DND-41 (cell line): ENCODE measurements at regions not wholly inside any gene's neighbourhood (a gene's known extent, or its start where the extent isn't known, plus 50 kb on each side); places are given as distances from the start of the nearest gene placed in this dataset.

Experiments
- ATAC-seq: fragments of 200-7000 bp; cut with Tn5 transposase; 3 replicates; pipeline ENCODE4 v1.9.1; 2021; ENCODE audit warnings: low read depth; ENCODE audit not compliant: insufficient read depth
- DNase-seq: peaks from one replicate; pipeline ENCODE4 v3.0.0-alpha.2; 2020
- H2AFZ ChIP-seq: 2 replicates; pipeline ENCODE4 v1.6.0; 2012; ENCODE audit warnings: low read depth, low read length
- H3K27ac ChIP-seq: 2 replicates; pipeline ENCODE4 v1.5.1; 2012; ENCODE audit warnings: low read length, inconsistent platforms
- H3K27me3 ChIP-seq: fragments of 200-600 bp; sonication (generic); 2 replicates; pipeline ENCODE4 v1.6.0; 2012; ENCODE audit warnings: low read length, mild to moderate bottlenecking, inconsistent platforms; ENCODE audit not compliant: insufficient read depth, poor library complexity
- H3K36me3 ChIP-seq: 2 replicates; pipeline ENCODE4 v1.5.1; 2012; ENCODE audit warnings: low read length, inconsistent platforms; ENCODE audit not compliant: insufficient read depth
- H3K4me1 ChIP-seq: 2 replicates; pipeline ENCODE4 v1.5.1; 2012; ENCODE audit warnings: mild to moderate bottlenecking, low read length; ENCODE audit not compliant: insufficient read depth
- H3K4me2 ChIP-seq: 2 replicates; pipeline ENCODE4 v1.6.0; 2012; ENCODE audit warnings: mild to moderate bottlenecking, moderate library complexity, low read length, inconsistent platforms; ENCODE audit not compliant: insufficient read depth
- H3K4me3 ChIP-seq, 2 experiments: fragments of 200-600 bp in 1 of 2; shearing (Covaris generic) in 1 of 2; 2 replicates each; pipeline ENCODE4 v1.5.1; 2012 to 2016; ENCODE audit warnings: inconsistent platforms in 2 of 2, low read length in 2 of 2, mild to moderate bottlenecking in 2 of 2, low read depth in 1 of 2, moderate library complexity in 1 of 2
- H3K79me2 ChIP-seq: 2 replicates; pipeline ENCODE4 v1.6.0; 2012; ENCODE audit warnings: low read length, inconsistent platforms; ENCODE audit not compliant: insufficient read depth
- H3K9ac ChIP-seq: 2 replicates; pipeline ENCODE4 v1.6.0; 2012; ENCODE audit warnings: low read depth, mild to moderate bottlenecking, inconsistent platforms, low read length, moderate library complexity
- H3K9me3 ChIP-seq: 2 replicates; pipeline ENCODE4 v1.5.1; 2012; ENCODE audit warnings: low read length, moderate library complexity, mild to moderate bottlenecking, inconsistent platforms; ENCODE audit not compliant: insufficient read depth, severe bottlenecking
- H4K20me1 ChIP-seq: 2 replicates; pipeline ENCODE4 v1.6.0; 2012; ENCODE audit warnings: low read length; ENCODE audit not compliant: insufficient read depth
- EZH2 ChIP-seq: IDR thresholded peaks from 3 replicates; pipeline ENCODE4 v1.6.1; 2012; ENCODE audit warnings: borderline replicate concordance, low read depth, mild to moderate bottlenecking, moderate library complexity, low read length, inconsistent platforms; ENCODE audit not compliant: severe bottlenecking
- TF ChIP-seq, protein P1 (sequence below): IDR thresholded peaks from 2 replicates; pipeline ENCODE4 v1.5.1; 2012; ENCODE audit warnings: borderline replicate concordance, low read length, moderate library complexity, mild to moderate bottlenecking; ENCODE audit not compliant: poor library complexity, severe bottlenecking; ENCODE audit errors: extremely low read depth

- no peak for ATAC-seq
- H3K4me2 ChIP-seq, result no peak overlapping the region
These were observed 378.1 kb upstream of the JARID2 start for GRCh38 chr6:14867802-14868201.

DNA sequence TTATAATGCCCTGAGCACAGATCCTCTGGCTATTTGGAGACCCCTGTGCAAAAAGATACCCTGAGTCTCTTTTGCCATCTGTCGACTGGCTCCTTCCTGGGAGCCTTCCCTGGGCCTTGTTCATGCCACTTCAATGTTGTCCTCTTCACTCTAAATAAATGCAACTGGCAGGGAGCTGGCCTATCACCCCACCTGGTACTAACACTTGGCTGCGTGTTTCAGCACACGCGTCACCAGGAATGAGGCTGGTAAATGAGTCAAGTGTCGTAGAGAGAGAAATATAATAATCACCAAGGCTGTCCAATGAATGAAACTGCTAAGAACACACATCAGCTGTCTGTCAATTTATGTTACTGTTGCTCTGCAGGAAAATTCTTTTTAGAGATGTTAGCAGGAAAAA lies 374.6 kb upstream of the JARID2 start:
- ATAC-seq (no peak), DNase-seq (no peak)
- Histone ChIP-seq H3K36me3 (no peaks in the 10 kb centered on the region), H3K27me3 (no peaks in the 10 kb centered on the region), H3K4me1 (no peaks in the 10 kb centered on the region), H4K20me1 (no peaks in the 10 kb centered on the region), H3K27ac (no peak overlapping the region), H3K4me3 (no peak overlapping the region), H3K79me2 (no peaks in the 10 kb centered on the region), H2AFZ (no peak overlapping the region), H3K9ac (no peak overlapping the region), H3K9me3 (no peaks in the 10 kb centered on the region), H3K4me2 (no peak overlapping the region)
- TF ChIP-seq, protein P1, sequence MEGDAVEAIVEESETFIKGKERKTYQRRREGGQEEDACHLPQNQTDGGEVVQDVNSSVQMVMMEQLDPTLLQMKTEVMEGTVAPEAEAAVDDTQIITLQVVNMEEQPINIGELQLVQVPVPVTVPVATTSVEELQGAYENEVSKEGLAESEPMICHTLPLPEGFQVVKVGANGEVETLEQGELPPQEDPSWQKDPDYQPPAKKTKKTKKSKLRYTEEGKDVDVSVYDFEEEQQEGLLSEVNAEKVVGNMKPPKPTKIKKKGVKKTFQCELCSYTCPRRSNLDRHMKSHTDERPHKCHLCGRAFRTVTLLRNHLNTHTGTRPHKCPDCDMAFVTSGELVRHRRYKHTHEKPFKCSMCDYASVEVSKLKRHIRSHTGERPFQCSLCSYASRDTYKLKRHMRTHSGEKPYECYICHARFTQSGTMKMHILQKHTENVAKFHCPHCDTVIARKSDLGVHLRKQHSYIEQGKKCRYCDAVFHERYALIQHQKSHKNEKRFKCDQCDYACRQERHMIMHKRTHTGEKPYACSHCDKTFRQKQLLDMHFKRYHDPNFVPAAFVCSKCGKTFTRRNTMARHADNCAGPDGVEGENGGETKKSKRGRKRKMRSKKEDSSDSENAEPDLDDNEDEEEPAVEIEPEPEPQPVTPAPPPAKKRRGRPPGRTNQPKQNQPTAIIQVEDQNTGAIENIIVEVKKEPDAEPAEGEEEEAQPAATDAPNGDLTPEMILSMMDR, result no peak
- TF ChIP-seq EZH2, result no peak

More at GRCh38 chr6:14867802-14868201, 378.1 kb upstream of the JARID2 start:
- Histone ChIP-seq H3K27me3 (no peaks in the 10 kb centered on the region), H3K9ac (no peak overlapping the region), H2AFZ (no peak overlapping the region), H3K9me3 (no peaks in the 10 kb centered on the region), H3K27ac (no peak overlapping the region), H3K4me1 (peaks cover 8% of the 10 kb centered on the region), H4K20me1 (no peaks in the 10 kb centered on the region), H3K79me2 (no peaks in the 10 kb centered on the region), H3K36me3 (no peaks in the 10 kb centered on the region), H3K4me3 (no peak overlapping the region)
- TF ChIP-seq, protein P1, result no peak
- TF ChIP-seq EZH2, result no peak
- no peak for DNase-seq

GRCh38 chr6:14873101-14873500 lies 372.8 kb upstream of the JARID2 start:
- peaks cover 10% of the 10 kb centered on the region for H3K4me1 ChIP-seq
- no peaks in the 10 kb centered on the region for H3K9me3 ChIP-seq
- no peaks in the 10 kb centered on the region for H3K79me2 ChIP-seq
- no peak overlapping the region for H3K4me2 ChIP-seq
- no peak overlapping the region for H2AFZ ChIP-seq
- TF ChIP-seq, protein P1, result no peak
- TF ChIP-seq EZH2, result no peak
- no peak for DNase-seq
- no peak for ATAC-seq
- no peak overlapping the region for H3K4me3 ChIP-seq
- no peaks in the 10 kb centered on the region for H3K27me3 ChIP-seq
- no peaks in the 10 kb centered on the region for H3K36me3 ChIP-seq
- no peak overlapping the region for H3K27ac ChIP-seq
- H4K20me1 ChIP-seq, result no peaks in the 10 kb centered on the region
- no peak overlapping the region for H3K9ac ChIP-seq
